ENCODE measurements at regions not wholly inside any gene's neighbourhood (a gene's known extent, or its start where the extent isn't known, plus 50 kb on each side); places are given as distances from the start of the nearest gene placed in this dataset.
A peak's percentile ranks its signal among the peaks of the same experiment; 100 is the strongest.

GRCh38 chr15:91562698-91563097 is 290.8 kb upstream of the SLCO3A1 start:
- DNase-seq, result no peak

DNA sequence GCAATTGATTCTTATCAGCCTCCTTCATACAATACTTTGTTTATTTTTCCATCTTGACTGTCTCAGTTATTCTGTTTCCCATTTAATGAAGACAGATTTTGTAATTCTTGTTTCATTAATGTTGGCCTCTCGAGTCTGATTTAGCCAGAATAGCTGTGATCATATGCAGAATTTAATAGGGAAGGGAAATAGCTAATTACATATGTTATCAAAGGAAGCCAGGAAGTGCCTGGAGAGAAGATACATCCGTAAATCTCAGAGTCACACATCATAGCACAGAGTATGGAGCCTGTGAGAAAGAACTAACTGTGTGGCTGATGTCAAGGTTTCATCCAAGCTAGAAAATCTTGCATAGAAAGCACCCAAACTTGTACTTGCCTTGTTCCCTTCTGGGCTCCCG is 288.9 kb upstream of the SLCO3A1 start:
- no peak for DNase-seq

- peak; percentile 79 for DNase-seq
These were observed 287.4 kb upstream of the SLCO3A1 start for GRCh38 chr15:91566141-91566540.

DNA sequence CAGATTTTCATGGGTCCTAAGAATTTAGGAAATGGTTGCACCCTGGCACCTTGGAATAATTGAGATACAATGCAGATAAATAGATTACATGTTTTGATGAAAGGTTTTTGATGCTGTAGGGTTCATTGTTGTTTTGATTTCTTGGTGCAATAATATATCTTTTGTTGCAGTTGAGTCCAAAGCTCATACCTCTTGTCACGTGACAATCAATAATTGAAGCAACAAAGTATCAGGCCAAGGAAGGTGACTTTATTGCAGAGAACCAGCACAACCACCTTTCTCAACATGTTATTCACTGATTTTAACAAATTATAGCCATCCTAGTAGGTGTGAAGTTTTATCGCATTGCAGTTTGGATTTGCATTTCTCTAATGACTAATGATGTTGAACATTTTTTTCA is 285.5 kb upstream of the SLCO3A1 start:
- no peak for DNase-seq

DNA sequence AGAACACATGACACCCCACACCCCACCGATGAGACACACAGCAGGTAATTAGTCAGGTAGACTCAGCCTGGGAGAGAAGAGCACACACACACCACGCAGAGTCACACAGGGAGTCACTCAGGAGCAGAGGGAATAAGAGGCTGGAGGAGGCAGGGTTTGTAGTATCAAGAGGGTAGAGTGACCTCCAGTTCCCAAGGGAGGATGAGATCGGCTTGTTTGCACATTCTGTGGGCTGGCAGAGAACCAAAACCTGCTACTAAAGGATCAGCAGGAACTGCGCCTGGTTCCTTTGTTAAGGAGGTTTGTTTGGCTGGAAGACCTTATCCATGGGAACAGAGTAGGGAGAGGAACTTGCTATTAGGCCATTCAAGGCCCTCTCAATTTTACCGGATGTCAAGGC is 281.4 kb upstream of the SLCO3A1 start:
- peak; percentile 87 for DNase-seq

DNA sequence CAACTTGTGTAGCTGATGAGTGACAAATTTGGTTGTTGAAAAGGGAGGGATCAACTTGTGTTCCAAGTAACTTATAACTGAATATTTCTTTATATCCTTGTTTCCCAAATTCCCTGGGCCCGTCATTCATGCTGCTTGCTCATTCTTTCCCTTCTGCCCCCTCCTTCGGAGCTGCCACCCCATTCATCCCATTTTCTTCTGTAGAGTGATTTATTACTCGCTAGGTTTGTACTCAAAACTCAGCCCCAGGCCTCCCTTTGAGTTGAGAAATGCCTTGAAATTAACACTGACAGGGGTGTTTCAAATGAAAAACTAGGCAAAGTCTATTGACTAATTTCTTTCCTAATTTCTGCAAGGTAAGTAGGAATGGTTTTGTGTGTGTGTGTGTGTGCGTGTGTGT is 277.4 kb upstream of the SLCO3A1 start:
- DNase-seq, result no peak

DNA sequence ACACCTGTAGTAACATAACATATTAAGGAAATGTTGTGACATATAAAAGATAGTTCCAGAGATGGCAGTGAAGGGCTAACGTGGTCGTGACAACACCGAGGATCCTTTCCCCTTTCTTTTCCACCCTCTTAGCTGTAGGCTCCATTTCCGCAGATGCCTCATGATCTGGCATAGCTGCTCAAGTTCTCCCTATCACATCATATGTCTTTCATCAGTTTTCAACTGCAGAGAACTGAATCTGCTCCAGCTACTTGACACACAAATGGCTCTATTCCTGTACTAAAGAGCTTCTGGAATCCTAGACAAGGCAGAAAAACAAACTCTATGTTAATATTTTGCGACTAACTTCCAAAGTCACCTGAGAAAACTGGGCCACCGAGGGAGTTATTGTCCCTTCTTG is 275.0 kb upstream of the SLCO3A1 start:
- no peak for DNase-seq

DNA sequence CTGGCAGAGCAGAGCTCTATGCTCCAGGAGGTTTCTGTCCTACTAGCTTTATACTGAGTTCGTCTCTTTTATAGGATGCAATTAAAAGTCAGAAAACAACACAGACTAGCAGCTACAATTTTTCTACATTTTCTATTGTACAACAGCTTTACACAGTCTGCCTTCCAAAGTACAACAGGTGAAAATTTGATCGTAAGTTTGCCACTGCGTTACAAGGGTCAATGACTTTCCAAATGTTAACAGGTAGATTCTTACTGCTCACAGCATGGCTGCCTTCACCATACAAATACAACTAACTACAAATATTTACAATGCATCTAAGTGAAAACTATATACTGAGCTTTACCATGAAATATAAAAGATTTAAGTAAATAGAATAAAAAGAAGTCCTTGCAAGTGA is 268.6 kb upstream of the SLCO3A1 start:
- DNase-seq, result no peak

DNA sequence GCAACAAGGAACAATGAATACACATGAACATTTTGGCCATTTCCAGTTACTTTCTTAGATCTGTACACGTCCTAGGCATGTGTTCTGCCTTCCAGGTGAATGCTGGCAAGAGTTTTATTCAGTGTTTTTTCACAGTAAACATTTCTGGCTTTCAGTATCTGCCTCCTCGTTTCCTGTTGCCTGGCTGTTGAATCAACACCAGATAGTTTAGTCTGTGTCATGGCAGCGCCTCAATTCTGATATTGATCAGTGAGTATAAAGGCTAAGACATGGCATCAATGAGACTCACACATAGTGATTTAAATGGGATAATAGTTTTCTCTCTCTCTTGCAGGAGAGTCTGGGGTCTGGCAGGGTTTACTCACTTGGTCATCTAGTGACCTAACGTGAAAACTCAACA is 266.9 kb upstream of the SLCO3A1 start:
- no peak for DNase-seq

DNA sequence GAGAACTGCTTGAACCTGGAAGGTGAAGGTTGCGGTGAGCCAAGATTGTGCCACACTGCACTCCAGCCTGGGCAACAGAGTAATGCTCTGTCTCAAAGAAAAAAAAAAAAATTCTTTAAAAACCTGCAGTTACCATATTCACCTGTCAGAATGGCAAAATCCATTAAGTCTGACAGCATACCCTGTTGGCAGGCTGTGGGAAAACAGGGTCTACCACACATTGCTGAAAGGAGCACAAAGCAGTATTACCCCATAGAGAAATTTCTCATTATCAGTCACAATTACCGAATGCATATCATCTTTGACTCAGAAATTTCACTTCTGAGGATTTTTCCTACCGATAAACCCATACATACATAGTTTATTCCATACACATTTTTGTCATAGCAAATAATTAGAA is 264.1 kb upstream of the SLCO3A1 start:
- DNase-seq, result no peak

- no peak for DNase-seq
These were observed 260.9 kb upstream of the SLCO3A1 start for GRCh38 chr15:91592567-91592966.

DNA sequence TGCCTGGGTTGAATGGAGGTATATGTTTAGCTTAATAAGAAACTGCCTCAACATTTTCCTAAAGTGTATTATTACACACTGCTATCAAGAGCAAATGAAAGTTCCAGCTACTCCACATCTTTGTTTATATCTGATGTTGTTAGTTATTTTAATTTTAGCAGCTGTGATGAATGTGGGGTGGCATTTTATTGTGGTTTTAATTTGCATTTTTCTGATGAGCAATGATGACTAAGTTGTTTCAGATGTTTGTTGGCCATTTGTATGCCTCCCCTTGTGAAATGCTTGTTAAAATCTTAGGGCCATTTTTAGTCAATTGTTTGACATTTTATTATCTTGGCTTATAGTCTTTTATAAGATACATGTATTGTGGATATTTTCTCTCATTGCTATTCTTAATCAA is 260.4 kb upstream of the SLCO3A1 start:
- DNase-seq, result no peak

- DNase-seq, result no peak
These were observed 259.9 kb upstream of the SLCO3A1 start for GRCh38 chr15:91593653-91594052.

DNA sequence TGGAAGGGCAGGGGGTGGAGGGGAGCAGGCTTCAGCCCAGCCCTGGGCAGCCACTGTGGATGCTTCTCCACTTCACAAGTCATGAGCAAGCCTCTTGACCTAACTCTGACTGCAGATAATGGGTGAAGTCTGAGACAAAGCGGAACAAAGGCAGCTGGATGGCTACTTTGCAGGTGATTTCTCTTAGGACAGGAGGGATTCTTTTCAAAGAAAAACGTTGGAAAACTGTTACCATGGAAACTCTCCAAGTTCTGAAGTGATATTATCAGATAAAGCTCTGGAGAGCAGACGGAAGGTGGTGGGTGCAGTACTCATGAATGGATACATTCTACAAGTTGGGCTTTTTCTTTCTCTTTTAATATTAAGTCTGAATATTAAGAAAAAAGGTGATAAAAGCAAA is 254.2 kb upstream of the SLCO3A1 start:
- peak; percentile 22 for DNase-seq

DNA sequence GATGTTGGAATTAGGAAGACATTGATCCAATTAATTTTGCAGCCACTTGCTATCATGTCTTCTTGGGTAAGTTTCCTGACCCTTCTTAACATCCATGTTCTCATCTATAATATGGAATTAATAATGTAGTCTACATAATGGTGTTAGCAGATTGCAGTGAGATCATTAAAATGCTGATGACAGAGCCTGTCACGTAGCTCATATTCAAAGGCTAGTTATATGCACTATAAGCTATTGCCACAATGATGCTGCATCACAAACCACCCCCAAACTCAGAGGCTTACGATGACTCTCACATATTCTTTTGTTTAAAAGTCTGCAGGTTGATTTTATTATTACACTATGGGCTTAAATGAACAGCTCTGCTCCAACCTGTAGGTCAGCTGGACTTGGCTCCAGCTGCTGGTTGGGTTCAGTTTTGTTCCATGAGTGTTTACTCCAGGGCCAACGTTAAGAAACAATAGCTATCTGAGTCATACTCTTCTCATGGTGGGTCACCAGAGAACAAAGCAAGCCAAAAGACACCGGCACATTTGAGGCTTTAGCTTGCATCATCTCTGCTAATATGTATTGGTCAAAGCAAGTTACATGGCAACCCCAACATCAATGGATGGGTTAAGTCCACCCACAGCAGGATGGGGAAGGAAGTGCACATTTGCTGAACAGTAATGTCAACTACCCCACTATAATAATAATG is 250.0 kb upstream of the SLCO3A1 start:
- DNase-seq, result no peak

- no peak for DNase-seq
These were observed 249.4 kb upstream of the SLCO3A1 start for GRCh38 chr15:91604122-91604521.

- no peak for DNase-seq
These were observed 247.9 kb upstream of the SLCO3A1 start for GRCh38 chr15:91605576-91605975.

GRCh38 chr15:91609231-91609630 is 244.3 kb upstream of the SLCO3A1 start:
- DNase-seq, result no peak

GRCh38 chr15:91609966-91610365 is 243.5 kb upstream of the SLCO3A1 start:
- DNase-seq, result no peak

DNA sequence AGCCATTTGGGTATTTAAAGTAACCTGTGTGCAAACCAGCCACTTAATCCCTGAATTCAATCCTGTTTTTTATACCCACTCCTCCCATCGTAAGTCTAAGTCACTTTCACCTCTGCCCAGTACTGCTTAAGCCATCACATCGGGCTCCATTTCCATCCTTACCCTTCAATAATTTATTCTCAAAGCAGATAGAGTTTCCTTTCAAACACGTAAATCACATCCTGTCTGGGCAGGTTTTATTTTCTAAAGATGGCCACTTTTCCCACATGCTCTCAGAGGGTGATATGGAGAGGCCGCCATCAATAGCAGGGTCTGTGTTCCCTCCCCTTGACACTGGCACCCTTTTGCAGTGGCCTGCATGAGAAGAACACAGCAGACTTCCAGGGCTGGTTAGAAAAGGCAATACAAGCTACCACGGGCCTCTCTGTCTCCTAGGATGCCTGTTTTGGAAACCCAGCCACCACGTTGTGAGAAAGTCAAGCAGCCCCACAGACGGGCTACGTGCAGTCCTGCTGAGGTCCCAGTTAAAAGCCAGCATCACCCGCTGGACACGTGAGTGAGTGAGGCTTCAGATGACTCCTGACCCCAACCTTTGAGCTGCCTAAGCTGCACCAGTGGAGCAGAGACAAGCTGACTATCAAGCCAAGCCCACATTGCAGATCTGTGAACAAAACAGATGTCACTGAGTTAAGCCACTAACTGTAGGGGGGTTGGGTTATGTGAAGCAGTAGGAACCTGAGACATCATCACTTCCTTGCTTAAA is 241.8 kb upstream of the SLCO3A1 start:
- no peak for DNase-seq

DNA sequence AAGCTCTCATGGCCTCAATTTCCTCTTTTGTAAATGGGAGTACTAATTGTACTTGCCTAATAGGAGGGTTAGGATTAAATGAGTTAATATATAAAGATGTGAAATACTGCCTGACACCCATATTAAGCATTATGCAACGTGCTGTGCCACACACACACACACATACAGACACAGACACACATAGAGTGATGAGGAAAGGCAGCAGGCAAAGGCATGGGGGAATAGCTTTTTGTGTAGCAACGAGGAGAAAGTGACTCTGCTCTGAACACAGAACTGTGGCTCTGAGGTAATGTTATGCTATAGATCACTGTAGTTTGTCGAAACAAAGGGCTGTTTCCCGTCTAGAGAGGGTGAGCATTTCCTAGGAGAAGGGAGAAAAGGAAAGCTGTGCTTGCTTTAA is 233.3 kb upstream of the SLCO3A1 start:
- DNase-seq, result no peak

DNA sequence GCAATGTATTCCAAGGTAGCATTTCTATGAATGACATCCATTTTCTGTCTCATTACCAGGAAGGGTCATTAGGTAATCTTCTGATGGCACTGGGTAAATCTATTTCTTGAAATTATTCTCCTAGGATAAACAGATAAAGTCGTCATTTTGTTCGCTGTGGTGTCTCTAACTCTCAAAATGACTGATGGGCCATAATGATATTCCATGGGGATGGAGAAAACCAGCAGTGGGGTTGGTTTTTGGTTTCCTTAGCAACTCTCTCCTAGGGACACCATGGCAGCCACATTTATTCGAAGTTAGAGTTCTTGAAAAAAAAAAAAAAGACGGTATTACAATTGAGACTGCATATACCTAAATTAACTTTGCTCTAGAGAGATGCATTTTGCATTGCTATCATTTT is 231.3 kb upstream of the SLCO3A1 start:
- DNase-seq, result no peak

DNA sequence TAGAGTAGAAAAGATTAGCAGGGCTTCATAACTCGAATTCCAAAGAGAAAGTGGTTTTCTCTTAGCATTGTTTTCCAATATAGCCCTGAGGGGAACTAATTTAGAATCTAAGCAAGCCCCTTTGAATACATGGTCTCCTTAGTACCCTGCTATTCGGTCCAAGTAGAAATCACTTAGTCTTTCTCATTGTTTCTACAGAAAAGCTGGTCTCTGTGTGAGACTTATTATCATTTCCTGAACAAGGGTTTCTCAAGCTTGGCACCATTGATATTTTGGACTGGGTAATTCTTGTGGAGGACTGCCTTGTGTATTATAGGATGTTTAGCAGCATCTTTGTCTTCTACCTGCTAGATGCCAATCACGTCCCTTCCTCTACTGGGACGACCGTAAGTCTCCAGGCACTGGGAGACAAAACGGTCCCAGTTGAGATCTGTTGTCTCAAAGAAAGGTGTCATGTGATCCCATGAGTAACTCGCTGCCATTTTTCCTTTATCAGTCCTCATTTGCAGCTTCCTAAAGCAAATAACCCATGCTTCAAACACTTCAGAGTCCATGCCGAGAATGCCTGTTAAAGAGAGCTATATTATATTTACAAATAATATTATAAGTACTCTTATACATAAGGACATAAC is 230.7 kb upstream of the SLCO3A1 start:
- no peak for DNase-seq

DNA sequence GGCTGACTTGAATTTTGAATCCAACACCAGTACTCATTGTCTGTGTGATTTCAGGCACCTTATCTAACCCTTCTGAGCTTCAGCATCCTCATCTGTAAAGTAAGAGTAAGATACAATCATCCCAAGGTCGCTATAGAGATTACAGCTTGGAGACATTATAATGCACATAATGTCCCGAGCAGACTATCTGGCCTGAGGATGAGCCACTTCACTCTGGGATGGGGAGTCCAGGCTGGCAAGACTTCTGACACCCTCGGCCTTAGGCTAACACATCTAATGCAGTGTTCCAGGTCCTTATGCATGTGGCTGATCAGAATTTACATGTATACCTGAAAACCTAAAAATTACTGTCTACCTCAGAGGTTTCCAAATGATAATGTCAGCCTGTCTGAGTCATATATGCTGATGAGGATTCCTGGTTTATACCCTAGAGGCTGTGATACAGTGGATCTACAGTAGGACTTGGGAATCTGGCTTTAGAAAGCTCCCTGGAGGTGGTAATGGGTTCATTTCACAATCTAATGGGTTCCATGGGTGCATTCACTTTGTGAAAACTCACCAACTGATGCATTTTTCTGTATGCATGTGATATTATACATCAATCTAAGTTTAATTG is 229.0 kb upstream of the SLCO3A1 start:
- DNase-seq, result no peak

Data from DMS79 treated with DMSO at 0.1 percent for 48 hours (cell line).